Natural killer cell (primary cell): ENCODE measurements at regions not wholly inside any gene's neighbourhood (a gene's known extent, or its start where the extent isn't known, plus 50 kb on each side); places are given as distances from the start of the nearest gene placed in this dataset.
"Not testable (repeated sequence)": the region's sequence is repeated elsewhere in the genome, so short reads cannot be mapped to it uniquely, and the experiment has no call there.

Source experiments
- ATAC-seq, 3 donors: fragments of 150-1000 bp in 2 of 3; fragments of 200-7000 bp in 1 of 3; cut with Tn5 transposase; 1 replicate in 1 of 3; 2 replicates in 2 of 3; pipeline ENCODE4 v1.10.0; 2021; ENCODE audit warnings: mild to moderate bottlenecking in 2 of 3, moderate library complexity in 2 of 3
- DNase-seq, 2 donors: peaks; one replicate each; pipeline versions ENCODE4 v3.0.0 to v3.0.0-alpha.2; 2013 to 2021; ENCODE audit warnings: mixed read lengths in 1 of 2
- H3K27ac ChIP-seq: one replicate; pipeline ENCODE4 v1.5.1; 2013; ENCODE audit warnings: mild to moderate bottlenecking, low read length
- H3K27me3 ChIP-seq: one replicate; pipeline ENCODE4 v1.6.1; 2013; ENCODE audit warnings: low read length; ENCODE audit not compliant: control insufficient read depth, insufficient read depth
- H3K36me3 ChIP-seq: one replicate; pipeline ENCODE4 v1.6.1; 2013; ENCODE audit warnings: low read length; ENCODE audit not compliant: control insufficient read depth, insufficient read depth
- H3K4me1 ChIP-seq: one replicate; pipeline ENCODE4 v1.6.1; 2013; ENCODE audit warnings: low read length; ENCODE audit not compliant: control insufficient read depth, insufficient read depth
- H3K4me3 ChIP-seq: one replicate; pipeline ENCODE4 v1.5.1; 2013; ENCODE audit warnings: low read length
- H3K9me3 ChIP-seq: one replicate; pipeline ENCODE4 v1.6.1; 2013; ENCODE audit warnings: low read length; ENCODE audit not compliant: control insufficient read depth, insufficient read depth
- H3K27ac Mint-ChIP-seq, 2 donors: one replicate each; pipeline ENCODE4 v1.8.0; 2022; ENCODE audit warnings: mild to moderate bottlenecking in 2 of 2, mixed read lengths in 2 of 2, moderate library complexity in 1 of 2
- H3K27me3 Mint-ChIP-seq, 2 donors: one replicate each; pipeline ENCODE4 v1.8.0; 2022; ENCODE audit warnings: low read depth in 2 of 2, mixed read lengths in 2 of 2
- H3K36me3 Mint-ChIP-seq: one replicate; pipeline ENCODE4 v1.8.0; 2022; ENCODE audit warnings: mixed read lengths
- H3K4me1 Mint-ChIP-seq, 2 donors: one replicate each; pipeline ENCODE4 v1.8.0; 2022; ENCODE audit warnings: mixed read lengths in 2 of 2
- H3K4me3 Mint-ChIP-seq: one replicate; pipeline ENCODE4 v1.8.0; 2022; ENCODE audit warnings: mild to moderate bottlenecking, moderate library complexity, mixed read lengths
- H3K9me3 Mint-ChIP-seq, 2 donors: one replicate each; pipeline ENCODE4 v1.8.0; 2022; ENCODE audit warnings: mixed read lengths in 2 of 2
- CTCF ChIP-seq: fragments of 200-600 bp; IDR thresholded peaks from one replicate; pipeline ENCODE4 v1.8.0; 2022; ENCODE audit warnings: antibody characterized with exemption
- WGBS: methylation state at CpG from one replicate; pipeline ENCODE4 v1.1.7; 2013; ENCODE audit warnings: missing lambda C conversion rate; ENCODE audit not compliant: insufficient coverage; 5-methylcytosine and 5-hydroxymethylcytosine counted together
- intact Hi-C: fragments of 100-400 bp; cut with micrococcal nuclease; formaldehyde crosslinking; loops from one replicate; pipeline ENCODE4 v1.14.2; 2022

GRCh38 chr20:30511322-30512030, 746.0 kb upstream of the DEFB115 start:
- Mint-ChIP-seq H3K4me1 (no peaks in the 10 kb centered on the region), H3K4me3 (no peak overlapping the region), H3K27me3 (no peaks in the 10 kb centered on the region), H3K9me3 (peaks cover 21 to 25% of the 10 kb centered on the region in 2 donors), H3K36me3 (peaks cover 13% of the 10 kb centered on the region), H3K27ac (no peak overlapping the region)
- ATAC-seq: no peak
- H3K27me3 ChIP-seq: no peaks in the 10 kb centered on the region
- DNase-seq: no peak
- H3K9me3 ChIP-seq: peaks cover 26% of the 10 kb centered on the region
- no peak overlapping the region for H3K27ac ChIP-seq
- intact Hi-C loops: no loop called here
- no peaks in the 10 kb centered on the region for H3K4me1 ChIP-seq
- no peaks in the 10 kb centered on the region for H3K36me3 ChIP-seq
- no peak for TF ChIP-seq CTCF
- WGBS: 84% methylated on average over 39 of the region's 39 CpGs
- no peak overlapping the region for H3K4me3 ChIP-seq

- ATAC-seq (no peak), DNase-seq (no peak)
- Mint-ChIP-seq H3K27me3 (no peaks in the 10 kb centered on the region), H3K9me3 (peaks cover 17 to 20% of the 10 kb centered on the region in 2 donors), H3K4me3 (no peak overlapping the region), H3K4me1 (no peaks in the 10 kb centered on the region), H3K27ac (no peak overlapping the region), H3K36me3 (peaks cover 13% of the 10 kb centered on the region)
- Histone ChIP-seq H3K4me3 (no peak overlapping the region), H3K9me3 (peaks cover 26% of the 10 kb centered on the region), H3K36me3 (no peaks in the 10 kb centered on the region), H3K4me1 (no peaks in the 10 kb centered on the region), H3K27ac (no peak overlapping the region), H3K27me3 (no peaks in the 10 kb centered on the region)
- intact Hi-C loops: no loop called here
- TF ChIP-seq CTCF: no peak
- WGBS: 90% methylated on average over 35 of the region's 38 CpGs
Measured at GRCh38 chr20:30513050-30513628, 744.3 kb upstream of the DEFB115 start.

- ATAC-seq, H3K4me3 ChIP-seq, H3K27ac Mint-ChIP-seq, H3K27ac ChIP-seq, H3K4me1 ChIP-seq, DNase-seq, H3K36me3 Mint-ChIP-seq, H3K27me3 ChIP-seq, H3K9me3 Mint-ChIP-seq, H3K36me3 ChIP-seq, H3K4me1 Mint-ChIP-seq, H3K27me3 Mint-ChIP-seq, intact Hi-C loops, H3K4me3 Mint-ChIP-seq: not testable (repeated sequence)
- WGBS: 95% methylated on average over 12 of the region's 13 CpGs
- H3K9me3 ChIP-seq: peaks cover 23% of the 10 kb centered on the region
Measured at GRCh38 chr20:30515915-30516314, 741.5 kb upstream of the DEFB115 start.

GRCh38 chr20:30518906-30519305, 738.6 kb upstream of the DEFB115 start:
- H3K4me3 Mint-ChIP-seq, H3K27me3 Mint-ChIP-seq, H3K36me3 Mint-ChIP-seq, H3K9me3 Mint-ChIP-seq, DNase-seq, H3K4me3 ChIP-seq, intact Hi-C loops, ATAC-seq, H3K36me3 ChIP-seq, H3K27ac Mint-ChIP-seq, H3K4me1 ChIP-seq, H3K4me1 Mint-ChIP-seq, H3K27me3 ChIP-seq, H3K27ac ChIP-seq: not testable (repeated sequence)
- 90% methylated on average over 10 of the region's 10 CpGs for WGBS
- peaks cover 10% of the 10 kb centered on the region for H3K9me3 ChIP-seq

DNA sequence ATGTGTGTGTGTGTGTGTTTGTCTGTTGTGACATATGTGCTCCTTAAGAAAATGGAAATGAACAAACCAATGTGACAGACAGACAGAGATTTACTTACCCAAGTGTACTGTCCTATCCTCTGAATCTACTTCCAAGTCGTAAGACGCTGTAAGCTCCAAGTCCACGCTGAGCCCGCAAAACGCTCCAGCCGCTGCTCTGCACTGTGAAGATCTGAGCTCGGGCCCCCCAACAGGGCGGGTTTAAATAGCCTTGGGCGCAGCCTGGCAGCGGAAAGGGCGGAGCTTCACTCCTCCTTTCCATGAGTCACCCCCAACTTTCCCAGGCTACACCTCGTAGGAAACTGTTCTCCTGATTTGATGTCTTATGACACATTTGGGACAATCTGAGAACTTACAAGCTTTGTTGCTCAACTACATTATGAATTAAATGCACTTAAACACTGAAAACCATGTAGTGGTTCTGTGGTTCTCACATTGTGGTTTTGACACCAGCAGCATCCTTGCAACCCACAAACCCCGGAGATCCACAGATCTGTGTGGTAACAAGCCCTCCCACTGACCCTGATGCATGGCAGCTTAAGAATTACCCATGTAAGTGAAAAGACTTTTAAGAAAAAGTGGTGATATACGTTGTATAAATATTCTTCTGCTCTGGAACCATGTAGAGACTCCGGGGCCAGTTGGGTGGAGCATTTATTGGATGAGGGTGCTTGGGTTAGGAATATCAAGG, 735.6 kb upstream of the DEFB115 start:
- H3K9me3 Mint-ChIP-seq, H3K27ac Mint-ChIP-seq, H3K27ac ChIP-seq, H3K4me1 Mint-ChIP-seq, H3K36me3 ChIP-seq, ATAC-seq, H3K9me3 ChIP-seq, H3K36me3 Mint-ChIP-seq, DNase-seq, H3K27me3 Mint-ChIP-seq, H3K4me3 ChIP-seq, H3K27me3 ChIP-seq, H3K4me3 Mint-ChIP-seq, intact Hi-C loops, H3K4me1 ChIP-seq: not testable (repeated sequence)
- WGBS: 92% methylated on average over 14 of the region's 15 CpGs

DNA sequence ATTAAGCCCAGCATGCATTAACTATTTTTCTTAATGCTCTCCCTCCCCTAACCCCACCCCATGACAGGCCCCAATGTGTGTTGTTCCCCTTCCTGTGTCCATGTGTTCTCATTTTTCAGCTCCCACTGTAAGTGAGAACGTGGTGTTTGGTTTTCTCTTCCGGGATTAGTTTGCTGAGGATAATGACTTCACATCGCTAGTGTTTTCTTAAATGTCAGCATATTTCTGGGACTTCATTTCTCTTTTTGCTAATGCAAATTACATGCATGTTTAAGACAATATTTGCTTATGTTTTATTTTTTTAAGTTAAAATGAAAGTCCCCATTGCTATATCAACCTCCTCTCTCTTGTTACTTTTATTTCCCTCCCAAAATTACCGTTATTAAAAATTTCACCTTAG, 733.3 kb upstream of the DEFB115 start:
- H3K4me3 Mint-ChIP-seq, DNase-seq, H3K27ac Mint-ChIP-seq, H3K36me3 ChIP-seq, H3K9me3 Mint-ChIP-seq, intact Hi-C loops, H3K27ac ChIP-seq, H3K4me1 ChIP-seq, H3K27me3 Mint-ChIP-seq, H3K4me3 ChIP-seq, H3K36me3 Mint-ChIP-seq, H3K27me3 ChIP-seq, H3K4me1 Mint-ChIP-seq, H3K9me3 ChIP-seq, ATAC-seq: not testable (repeated sequence)
- 100% methylated on average over 1 of the region's 4 CpGs for WGBS
